HG03460 (cell line): ENCODE measurements at regions not wholly inside any gene's neighbourhood (a gene's known extent, or its start where the extent isn't known, plus 50 kb on each side); places are given as distances from the start of the nearest gene placed in this dataset.

Experiments used
- ATAC-seq: cut with Tn5 transposase; IDR thresholded peaks from one replicate; pipeline ENCODE4 v1.9.1; 2021; ENCODE audit not compliant: unreplicated experiment

- ATAC-seq = no peak
Observed at GRCh38 chr10:83037653-83038052, 1101.7 kb upstream of the GHITM start.

GRCh38 chr10:83038631-83039030 is 1100.7 kb upstream of the GHITM start:
- no peak for ATAC-seq

GRCh38 chr10:83045731-83046130 is 1093.6 kb upstream of the GHITM start:
- ATAC-seq = no peak

GRCh38 chr10:83050815-83051214 is 1088.5 kb upstream of the GHITM start:
- ATAC-seq = no peak

- no peak for ATAC-seq
Observed at GRCh38 chr10:83062871-83063270, 1076.4 kb upstream of the GHITM start.

GRCh38 chr10:83073472-83073871 is 1065.8 kb upstream of the GHITM start:
- ATAC-seq = no peak

GRCh38 chr10:83075016-83075814 is 1064.1 kb upstream of the GHITM start:
- no peak for ATAC-seq

GRCh38 chr10:83075815-83076355 is 1063.4 kb upstream of the GHITM start:
- ATAC-seq = no peak

GRCh38 chr10:83076443-83076842 is 1062.9 kb upstream of the GHITM start:
- ATAC-seq = no peak

- ATAC-seq = no peak
Observed at GRCh38 chr10:83078160-83078559, 1061.1 kb upstream of the GHITM start.

- ATAC-seq = no peak
Observed at GRCh38 chr10:83078645-83079044, 1060.7 kb upstream of the GHITM start.

- no peak for ATAC-seq
Observed at GRCh38 chr10:83083831-83084230, 1055.5 kb upstream of the GHITM start.

GRCh38 chr10:83089335-83089734 is 1050.0 kb upstream of the GHITM start:
- ATAC-seq = no peak

- ATAC-seq = no peak
Observed at GRCh38 chr10:83104616-83105015, 1034.7 kb upstream of the GHITM start.

- no peak for ATAC-seq
Observed at GRCh38 chr10:83108565-83109333, 1030.6 kb upstream of the GHITM start.

GRCh38 chr10:83119346-83119745 is 1020.0 kb upstream of the GHITM start:
- no peak for ATAC-seq

- no peak for ATAC-seq
Observed at GRCh38 chr10:83122336-83122735, 1017.0 kb upstream of the GHITM start.

GRCh38 chr10:83127942-83128575 is 1011.2 kb upstream of the GHITM start:
- no peak for ATAC-seq

- ATAC-seq = no peak
Observed at GRCh38 chr10:83140811-83141210, 998.5 kb upstream of the GHITM start.

GRCh38 chr10:83142074-83142563 is 997.2 kb upstream of the GHITM start:
- ATAC-seq = no peak

- no peak for ATAC-seq
Observed at GRCh38 chr10:83144461-83144860, 994.8 kb upstream of the GHITM start.
